GM23338 (cell line): ENCODE measurements at regions not wholly inside any gene's neighbourhood (a gene's known extent, or its start where the extent isn't known, plus 50 kb on each side); places are given as distances from the start of the nearest gene placed in this dataset.

Experiments
- ATAC-seq: fragments of 200-7000 bp; cut with Tn5 transposase; 3 replicates; pipeline ENCODE4 v1.9.1; 2020
- DNase-seq: peaks from one replicate; pipeline ENCODE4 v3.0.0-alpha.2; 2015; ENCODE audit warnings: low spot score
- H2AFZ ChIP-seq: fragments of 200-600 bp; sonication (generic); 2 replicates; pipeline ENCODE4 v1.8.0; 2016; ENCODE audit warnings: antibody characterized with exemption, mild to moderate bottlenecking, moderate library complexity
- H3F3A ChIP-seq: fragments of 200-600 bp; sonication (generic); replicated peaks from 2 replicates; pipeline ENCODE4 v1.8.0; 2017; ENCODE audit warnings: antibody characterized with exemption, mixed run types, low read depth
- H3K27ac ChIP-seq: fragments of 200-600 bp; sonication (generic); 2 replicates; pipeline ENCODE4 v1.6.1; 2016; ENCODE audit warnings: low read depth
- H3K27me3 ChIP-seq: fragments of 200-600 bp; sonication (generic); 2 replicates; pipeline ENCODE4 v1.8.0; 2016; ENCODE audit warnings: mild to moderate bottlenecking, mixed run types, moderate library complexity; ENCODE audit not compliant: insufficient read depth
- H3K36me3 ChIP-seq: fragments of 200-600 bp; sonication (generic); 2 replicates; pipeline ENCODE4 v1.8.0; 2016; ENCODE audit warnings: mild to moderate bottlenecking; ENCODE audit not compliant: insufficient read depth
- H3K4me1 ChIP-seq: fragments of 200-600 bp; sonication (generic); 2 replicates; pipeline ENCODE4 v1.8.0; 2016; ENCODE audit warnings: mild to moderate bottlenecking, moderate library complexity; ENCODE audit not compliant: insufficient read depth
- H3K4me2 ChIP-seq: fragments of 200-600 bp; sonication (generic); 2 replicates; pipeline ENCODE4 v1.7.1; 2017; ENCODE audit warnings: mixed run types
- H3K4me3 ChIP-seq: fragments of 200-600 bp; sonication (generic); 2 replicates; pipeline ENCODE4 v1.6.1; 2016; ENCODE audit warnings: mixed run types
- H3K79me2 ChIP-seq: fragments of 200-600 bp; sonication (generic); replicated peaks from 2 replicates; pipeline ENCODE4 v1.8.0; 2017; ENCODE audit warnings: mild to moderate bottlenecking; ENCODE audit not compliant: insufficient read depth
- H3K9me2 ChIP-seq: fragments of 200-600 bp; sonication (generic); 2 replicates; pipeline ENCODE4 v1.8.0; 2017; ENCODE audit not compliant: insufficient read depth
- H4K20me1 ChIP-seq: fragments of 200-600 bp; sonication (generic); replicated peaks from 2 replicates; pipeline ENCODE4 v1.8.0; 2017; ENCODE audit warnings: mild to moderate bottlenecking; ENCODE audit not compliant: insufficient read depth
- H3K27ac Mint-ChIP-seq: 2 replicates; pipeline ENCODE4 v1.8.0; 2020; ENCODE audit warnings: inconsistent platforms, mild to moderate bottlenecking, moderate library complexity, mixed read lengths
- H3K27me3 Mint-ChIP-seq: 3 replicates; pipeline ENCODE4 v1.8.0; 2022; ENCODE audit warnings: low read depth, mild to moderate bottlenecking, moderate library complexity, mixed read lengths, inconsistent platforms; ENCODE audit not compliant: insufficient read depth, poor library complexity
- H3K36me3 Mint-ChIP-seq: 3 replicates; pipeline ENCODE4 v1.8.0; 2021; ENCODE audit warnings: low read depth, mild to moderate bottlenecking, inconsistent platforms, moderate library complexity, mixed read lengths
- H3K4me1 Mint-ChIP-seq: 3 replicates; pipeline ENCODE4 v1.8.0; 2020; ENCODE audit warnings: mild to moderate bottlenecking, inconsistent platforms, mixed read lengths
- H3K4me3 Mint-ChIP-seq: 3 replicates; pipeline ENCODE4 v1.8.0; 2021; ENCODE audit warnings: moderate library complexity, mild to moderate bottlenecking, inconsistent platforms, mixed read lengths
- H3K9me3 Mint-ChIP-seq: 3 replicates; pipeline ENCODE4 v1.8.0; 2020; ENCODE audit warnings: moderate library complexity, mild to moderate bottlenecking, inconsistent platforms, mixed read lengths
- CREB1 ChIP-seq: fragments of 250-450 bp; sonication (Bioruptor Pico); IDR thresholded peaks from 2 replicates; pipeline ENCODE4 v1.5.0; 2020; ENCODE audit warnings: low read depth, mild to moderate bottlenecking, moderate library complexity
- EZH2 ChIP-seq: fragments of 200-600 bp; sonication (generic); IDR thresholded peaks from one replicate; pipeline ENCODE4 v1.8.0; 2017; ENCODE audit warnings: antibody characterized with exemption, mild to moderate bottlenecking, low read depth; ENCODE audit not compliant: unreplicated experiment
- JUNB ChIP-seq: IDR thresholded peaks from one replicate; pipeline ENCODE4 v1.6.1; 2016; ENCODE audit warnings: antibody characterized with exemption; ENCODE audit not compliant: unreplicated experiment
- POLR2AphosphoS5 ChIP-seq: IDR thresholded peaks from 2 replicates; pipeline ENCODE4 v1.6.1; 2016; ENCODE audit warnings: antibody characterized with exemption, low read depth
- STAT1 ChIP-seq: IDR thresholded peaks from one replicate; pipeline ENCODE4 v1.6.1; 2016; ENCODE audit warnings: antibody characterized with exemption; ENCODE audit not compliant: unreplicated experiment
- ZNF331 ChIP-seq: fragments of 250-450 bp; sonication (Bioruptor Pico); IDR thresholded peaks from 2 replicates; pipeline ENCODE4 v1.5.0; 2020; ENCODE audit warnings: low read depth, mild to moderate bottlenecking, moderate library complexity
- ZNF462 ChIP-seq: fragments of 250-450 bp; sonication (Bioruptor Pico); IDR thresholded peaks from 2 replicates; pipeline ENCODE4 v1.5.0; 2020; ENCODE audit warnings: mild to moderate bottlenecking, moderate library complexity

GRCh38 chr3:165568907-165569462, 268.2 kb downstream of the BCHE start (continued):
- TF ChIP-seq ZNF462 (CRISPR knock-in tag), result no peak
- no peak for TF ChIP-seq EZH2
- TF ChIP-seq CREB1 (CRISPR knock-in tag), result no peak
- TF ChIP-seq ZNF331, result no peak
- TF ChIP-seq JUNB, result no peak
- TF ChIP-seq POLR2AphosphoS5, result no peak

GRCh38 chr3:165555785-165556184, 281.4 kb downstream of the BCHE start:
- Histone ChIP-seq H3K4me3 (no peak overlapping the region), H3K27me3 (no peaks in the 10 kb centered on the region), H3K36me3 (no peaks in the 10 kb centered on the region), H3K27ac (no peak overlapping the region), H3K9me2 (no peaks in the 10 kb centered on the region), H3K4me1 (no peaks in the 10 kb centered on the region), H4K20me1 (no peaks in the 10 kb centered on the region), H2AFZ (no peak overlapping the region), H3F3A (no peaks in the 10 kb centered on the region), H3K79me2 (no peaks in the 10 kb centered on the region), H3K4me2 (no peak overlapping the region)
- Mint-ChIP-seq H3K27me3 (no peaks in the 10 kb centered on the region), H3K4me1 (peaks cover 6% of the 10 kb centered on the region), H3K27ac (no peak overlapping the region), H3K36me3 (no peaks in the 10 kb centered on the region), H3K4me3 (no peak overlapping the region), H3K9me3 (no peaks in the 10 kb centered on the region)
- no peak for ATAC-seq
- DNase-seq, result no peak
- TF ChIP-seq EZH2 (no peak), STAT1 (no peak), ZNF462 (CRISPR knock-in tag) (no peak), POLR2AphosphoS5 (no peak)
